ENCODE measurements at regions not wholly inside any gene's neighbourhood (a gene's known extent, or its start where the extent isn't known, plus 50 kb on each side); places are given as distances from the start of the nearest gene placed in this dataset.
"Not testable (repeated sequence)": the region's sequence is repeated elsewhere in the genome, so short reads cannot be mapped to it uniquely, and the experiment has no call there.

- DNase-seq = no peak
These were observed 69.2 kb downstream of the LYZL2 start for GRCh38 chr10:30560326-30560725.

GRCh38 chr10:30559180-30559579 is 70.4 kb downstream of the LYZL2 start:
- DNase-seq = no peak

GRCh38 chr10:30558411-30558810 is 71.1 kb downstream of the LYZL2 start:
- no peak for DNase-seq

DNA sequence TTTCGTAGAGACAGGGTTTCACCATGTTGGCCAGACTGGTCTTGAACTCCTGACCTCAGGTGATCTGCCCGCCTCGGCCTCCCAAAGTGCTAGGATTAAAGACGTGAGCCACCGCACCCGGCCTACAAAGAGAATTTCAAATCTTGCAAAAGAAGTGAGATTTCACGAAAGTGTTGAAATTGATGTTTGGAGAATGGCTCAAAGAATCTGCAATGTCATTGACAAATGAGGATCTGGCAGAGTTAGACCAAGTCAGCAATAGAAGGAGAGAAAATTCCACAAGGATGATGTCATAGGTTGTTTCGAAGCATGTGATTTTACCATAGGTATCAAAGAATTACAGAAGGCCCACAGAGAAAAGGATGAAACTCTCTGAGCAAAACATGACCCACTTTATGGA is 71.7 kb downstream of the LYZL2 start:
- no peak for DNase-seq

DNA sequence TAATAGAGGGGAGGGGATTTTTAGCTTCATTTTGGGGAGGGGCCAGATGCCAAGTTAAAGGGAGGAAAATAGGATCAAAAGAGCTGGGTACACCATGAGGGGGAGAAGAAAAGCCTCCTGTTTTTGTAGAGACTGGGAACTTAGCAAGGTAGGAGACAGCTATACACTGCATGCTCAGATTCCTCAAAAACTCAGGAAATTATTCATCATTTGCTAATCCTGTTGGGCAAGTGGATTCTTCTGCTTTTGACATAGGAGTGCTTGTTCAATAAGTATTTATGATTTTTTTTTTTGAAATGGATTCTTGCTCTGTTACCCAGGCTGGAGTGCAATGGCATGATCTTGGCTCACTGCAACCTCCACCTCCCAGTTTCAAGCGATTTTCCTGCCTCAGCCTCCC is 73.4 kb downstream of the LYZL2 start:
- no peak for DNase-seq

- no peak for DNase-seq
These were observed 74.1 kb downstream of the LYZL2 start for GRCh38 chr10:30555465-30555864.

GRCh38 chr10:30554440-30554825 is 75.1 kb downstream of the LYZL2 start:
- DNase-seq = no peak

DNA sequence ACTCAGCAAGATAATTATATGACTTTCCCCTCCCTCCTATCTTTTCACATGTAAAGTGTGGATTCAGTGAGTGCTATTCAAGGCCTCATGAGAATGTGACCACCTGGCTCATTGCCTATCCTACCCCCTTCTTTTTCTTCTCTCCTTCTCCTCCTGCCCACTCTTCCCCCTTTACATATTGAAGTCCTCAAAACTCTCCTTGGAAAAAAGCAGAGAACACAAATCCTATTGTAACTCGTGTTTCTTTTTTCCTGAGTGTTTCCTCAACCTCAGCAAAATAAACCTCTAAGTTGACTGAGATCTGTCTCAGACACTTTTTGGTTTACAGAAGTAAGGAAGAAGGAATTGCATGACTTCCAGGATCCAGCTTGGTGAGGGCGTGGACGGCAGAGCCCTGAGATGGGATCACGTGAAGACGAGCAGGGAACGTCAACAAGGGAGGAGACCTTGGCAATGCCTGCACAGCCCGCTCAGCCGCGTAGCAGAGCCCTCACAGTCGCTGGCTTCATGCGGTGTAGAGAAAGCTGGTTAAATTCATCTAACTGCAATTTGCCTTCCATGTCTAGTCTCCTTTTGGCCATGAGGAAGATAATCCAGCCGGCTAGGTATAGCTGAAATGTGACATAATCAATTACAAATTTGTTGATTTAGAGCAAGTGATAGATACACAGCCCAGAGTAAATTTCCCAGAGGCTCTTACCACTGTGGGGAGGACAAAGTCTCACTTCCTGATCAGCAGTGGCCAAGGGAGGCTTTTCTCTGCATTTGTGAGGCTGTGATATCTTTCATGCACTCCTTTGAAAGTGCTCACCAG is 75.7 kb downstream of the LYZL2 start:
- DNase-seq = no peak

DNA sequence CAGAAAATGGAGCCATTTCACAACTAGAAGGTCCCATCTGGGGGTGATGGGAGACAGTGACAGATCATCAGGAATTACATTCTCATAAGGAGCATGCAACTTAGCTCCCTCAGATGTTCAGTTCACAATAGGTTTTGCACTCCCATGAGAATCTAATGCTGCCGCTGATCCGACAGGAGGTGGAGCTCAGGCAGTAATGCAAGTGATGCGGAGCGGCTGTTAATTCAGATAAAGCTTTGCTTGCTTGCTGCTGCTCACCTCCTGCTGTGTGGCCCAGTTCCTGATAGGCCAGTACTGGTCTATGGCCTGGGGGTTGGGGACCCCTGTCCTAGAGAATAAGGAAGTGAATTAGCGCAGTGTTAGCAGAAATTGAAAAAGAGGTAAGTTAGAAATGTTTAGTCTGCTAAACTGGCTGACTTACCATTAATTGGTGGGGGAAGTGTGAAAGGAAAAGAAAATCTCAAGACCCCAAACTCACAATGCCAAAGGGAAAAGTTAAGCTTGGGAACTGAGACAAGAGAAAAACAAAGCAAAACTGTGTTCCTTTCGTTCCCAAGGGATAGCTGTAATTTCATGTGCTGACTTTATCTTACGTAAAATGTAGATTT is 76.4 kb downstream of the LYZL2 start:
- DNase-seq = no peak

DNA sequence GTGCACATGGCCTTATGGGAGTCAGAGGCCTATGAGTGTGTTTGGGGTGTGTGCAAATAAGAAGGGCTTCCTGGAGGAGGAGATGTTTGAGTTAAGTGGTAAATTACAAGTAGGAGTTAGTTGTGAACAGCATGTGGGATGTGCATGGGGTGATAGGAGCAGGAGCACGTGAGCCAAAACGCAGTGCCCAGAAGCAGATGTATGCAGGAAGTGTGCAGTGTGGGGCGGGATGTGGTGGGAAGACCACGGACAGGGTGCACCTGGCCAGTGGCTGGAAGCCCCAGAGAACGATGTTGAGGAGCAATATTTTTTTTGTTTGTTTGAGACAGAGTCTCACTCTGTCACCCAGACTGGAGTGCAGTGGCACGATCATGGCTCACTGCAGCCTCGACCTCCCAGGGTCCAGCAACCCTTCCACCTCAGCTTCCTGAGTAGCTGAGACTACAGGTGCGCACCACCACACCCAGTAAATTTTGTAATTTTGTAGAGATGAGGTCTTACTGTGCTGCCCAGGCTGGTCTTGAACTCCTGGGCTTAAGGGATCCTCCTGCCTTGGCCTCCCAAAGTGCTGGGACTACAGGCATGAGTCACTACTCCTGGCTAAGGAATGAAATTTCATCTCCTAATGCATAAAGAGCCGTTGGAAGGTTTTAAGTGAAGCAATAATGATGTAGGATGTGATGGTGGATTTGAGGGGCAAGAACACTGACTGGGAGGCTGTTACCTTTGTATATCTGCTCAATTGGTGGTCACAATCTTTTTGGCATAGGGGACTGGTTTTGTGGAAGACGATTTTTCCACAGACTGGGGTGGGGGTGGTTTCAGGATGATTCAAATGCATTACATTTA is 78.4 kb downstream of the LYZL2 start:
- DNase-seq = no peak

GRCh38 chr10:30549134-30549687 is 80.3 kb downstream of the LYZL2 start:
- DNase-seq = not testable (repeated sequence)

DNA sequence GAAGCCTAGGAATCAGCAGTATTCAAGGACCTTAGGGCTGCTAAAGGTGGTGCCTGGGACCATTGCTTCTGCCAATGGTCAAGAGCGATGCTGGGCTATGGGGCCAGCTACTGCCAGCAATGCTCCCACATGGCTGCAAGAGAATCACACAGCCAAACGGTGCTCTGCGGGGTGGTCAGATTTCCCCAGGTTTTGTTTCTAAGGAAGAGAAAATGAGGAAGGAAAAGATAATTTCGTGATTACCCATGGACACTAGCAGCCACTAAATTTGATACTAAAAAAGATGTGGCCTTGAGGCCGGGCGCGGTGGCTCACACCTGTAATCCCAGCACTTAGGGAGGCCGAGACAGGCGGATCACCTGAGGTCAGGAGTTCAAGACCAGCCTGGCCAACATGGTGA is 83.0 kb downstream of the LYZL2 start:
- DNase-seq = no peak

- DNase-seq = no peak
These were observed 86.7 kb downstream of the LYZL2 start for GRCh38 chr10:30542895-30543288.

GRCh38 chr10:30542001-30542894 is 87.3 kb downstream of the LYZL2 start:
- no peak for DNase-seq

- DNase-seq = no peak
These were observed 89.3 kb downstream of the LYZL2 start for GRCh38 chr10:30540276-30540675.

DNA sequence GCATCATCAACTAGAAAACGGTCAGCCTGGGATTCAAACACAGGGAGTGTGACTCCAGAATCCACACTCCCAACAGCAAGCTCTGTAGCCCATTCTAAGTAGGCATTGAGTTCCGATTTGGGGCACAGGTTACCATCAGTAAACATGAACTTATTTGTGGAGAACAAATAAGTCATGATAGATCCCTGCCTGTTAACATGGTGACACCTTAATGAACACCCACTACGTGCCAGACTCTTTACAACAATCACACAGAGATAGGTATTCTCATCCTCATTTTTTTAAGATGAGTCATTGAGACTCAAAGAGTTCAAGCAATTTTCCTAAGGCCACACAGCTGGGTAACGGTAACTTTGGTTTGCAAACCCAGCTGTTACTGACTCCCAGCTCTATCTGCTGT is 91.5 kb downstream of the LYZL2 start:
- DNase-seq = no peak

GRCh38 chr10:30537586-30537985 is 92.0 kb downstream of the LYZL2 start:
- DNase-seq = no peak

DNA sequence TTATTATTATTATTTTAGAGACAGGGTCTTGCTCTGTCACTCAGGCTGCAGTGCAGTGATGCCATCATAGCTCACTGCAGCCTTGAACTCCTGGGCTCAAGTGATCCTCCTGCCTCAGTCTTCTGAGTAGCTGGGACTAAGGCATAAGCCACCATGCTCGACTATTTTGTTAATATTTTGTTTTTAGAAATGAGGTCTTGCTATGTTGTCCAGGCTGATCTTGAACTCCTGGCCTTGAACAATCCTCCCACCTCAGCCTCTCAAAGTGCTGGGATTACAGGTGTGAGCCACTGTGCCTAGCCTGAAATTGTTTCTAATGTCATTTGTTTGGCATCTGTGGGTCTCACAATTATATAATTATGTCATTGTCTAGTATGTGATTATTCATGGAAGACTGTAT is 92.4 kb downstream of the LYZL2 start:
- DNase-seq = not testable (repeated sequence)

DNA sequence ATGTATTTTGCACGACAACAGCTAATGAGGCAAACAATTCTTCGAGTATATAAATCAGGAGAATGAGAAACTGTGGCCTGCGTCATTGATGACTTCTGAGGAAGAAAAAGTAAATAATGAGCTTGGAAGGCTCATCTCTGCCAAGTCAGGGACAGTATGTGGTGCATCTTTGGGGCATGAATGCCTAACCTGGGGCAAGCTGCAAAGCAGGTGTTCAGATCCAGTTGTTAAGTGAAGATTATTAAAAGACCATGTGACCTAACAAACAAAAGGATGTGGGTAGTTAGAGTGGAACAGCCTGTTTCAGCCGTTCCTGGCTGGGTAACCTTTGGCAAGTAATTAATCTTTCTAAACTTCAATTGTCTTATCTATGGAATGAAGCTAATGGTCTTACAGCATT is 93.0 kb downstream of the LYZL2 start:
- DNase-seq = no peak

DNA sequence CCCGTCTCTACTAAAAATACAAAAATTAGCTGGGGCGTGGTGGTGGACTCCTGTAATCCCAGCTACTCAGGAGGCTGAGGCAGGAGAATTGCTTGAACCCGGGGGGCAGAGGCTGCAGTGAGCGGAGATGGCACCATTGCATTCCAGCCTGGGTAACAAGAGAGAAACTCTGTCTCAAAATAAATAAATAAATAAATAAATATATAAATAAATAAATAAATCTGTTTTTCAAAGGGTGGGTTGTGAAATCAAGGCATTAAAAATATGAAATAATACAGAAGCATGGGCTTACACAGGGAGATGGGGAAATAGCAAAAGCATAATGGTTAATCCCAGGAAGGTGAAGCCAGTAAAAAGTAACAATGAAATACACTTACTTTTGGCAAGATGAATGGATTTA is 93.9 kb downstream of the LYZL2 start:
- no peak for DNase-seq

DNA sequence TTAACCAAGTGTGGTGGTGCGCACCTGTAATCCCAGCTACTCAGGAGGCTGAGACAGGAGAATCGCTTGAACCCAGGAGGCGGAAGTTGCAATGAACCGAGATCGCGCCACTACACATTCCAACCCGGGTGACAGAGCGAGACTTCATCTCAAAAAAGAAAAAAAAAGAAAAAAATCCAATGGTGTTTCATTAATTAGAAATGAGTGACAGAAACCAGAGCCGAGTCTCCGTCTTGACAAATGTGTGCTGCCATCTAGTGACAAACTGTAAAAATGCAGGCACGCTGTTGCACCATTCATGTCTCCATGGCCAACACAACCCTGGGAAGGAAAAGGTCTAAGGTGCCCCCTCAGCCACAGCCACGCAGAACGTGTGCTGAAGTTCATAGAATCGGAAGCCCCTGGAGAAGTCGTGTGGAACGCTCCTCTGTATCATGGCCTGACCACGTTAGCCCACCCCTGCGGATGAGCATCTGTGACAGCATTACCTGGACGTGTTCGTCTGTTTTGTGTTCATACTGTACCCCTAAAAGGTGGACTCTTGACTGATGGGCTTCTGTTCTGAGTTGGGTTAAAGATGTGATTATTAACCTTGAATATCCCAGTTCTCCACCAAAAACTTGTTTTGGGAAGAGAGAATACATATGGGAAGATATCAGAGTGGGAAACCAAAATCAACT is 94.9 kb downstream of the LYZL2 start:
- peak; percentile 24 to 80 (median 60) for DNase-seq
